CD4-positive, alpha-beta T cell treated with Interleukin-6 for 4 hours (primary cell): ENCODE measurements at regions not wholly inside any gene's neighbourhood (a gene's known extent, or its start where the extent isn't known, plus 50 kb on each side); places are given as distances from the start of the nearest gene placed in this dataset.

ENCODE experiments used
- DNase-seq: peaks from one replicate; pipeline ENCODE4 v3.0.0-alpha.2; 2020; ENCODE audit warnings: mixed read lengths

DNA sequence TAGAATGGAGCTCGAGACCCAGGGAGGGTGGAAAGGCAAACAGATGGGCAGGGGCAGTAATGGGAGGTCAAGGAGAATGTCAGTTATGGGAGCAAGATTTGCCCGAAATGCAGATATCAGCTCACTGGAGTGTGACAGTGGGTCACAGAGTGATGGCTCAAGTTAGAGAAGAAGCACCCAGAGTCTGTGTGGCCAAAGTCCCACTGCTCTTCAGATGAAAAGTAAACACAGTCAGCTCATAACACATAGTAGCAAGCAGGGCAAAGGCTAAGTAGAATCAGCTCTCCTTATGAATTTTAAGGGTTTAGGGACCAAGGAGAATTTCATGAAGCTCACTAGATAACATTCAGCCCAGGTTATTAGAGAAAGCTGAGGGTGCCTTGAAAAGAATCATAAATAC, 264.9 kb upstream of the MON1B start:
- DNase-seq = no peak

DNA sequence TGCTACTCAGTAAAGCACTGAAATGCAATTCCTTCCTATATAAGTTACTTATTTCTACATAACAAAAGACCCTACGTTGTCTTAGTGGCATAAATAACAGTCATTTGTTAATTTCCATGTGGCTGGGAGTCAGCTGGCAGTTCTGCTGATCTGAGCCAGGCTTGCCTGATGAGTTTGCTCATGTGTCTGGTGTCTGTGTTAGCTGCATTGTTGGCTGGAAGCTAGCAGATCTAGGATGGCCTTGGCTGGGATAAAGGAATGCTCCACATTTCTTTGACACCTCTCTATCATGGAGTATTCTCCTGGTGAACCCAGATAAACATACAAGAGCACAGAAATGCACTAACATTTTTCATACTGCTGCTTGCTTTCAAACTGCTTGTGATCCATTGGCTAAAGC, 264.4 kb upstream of the MON1B start:
- DNase-seq = no peak

DNA sequence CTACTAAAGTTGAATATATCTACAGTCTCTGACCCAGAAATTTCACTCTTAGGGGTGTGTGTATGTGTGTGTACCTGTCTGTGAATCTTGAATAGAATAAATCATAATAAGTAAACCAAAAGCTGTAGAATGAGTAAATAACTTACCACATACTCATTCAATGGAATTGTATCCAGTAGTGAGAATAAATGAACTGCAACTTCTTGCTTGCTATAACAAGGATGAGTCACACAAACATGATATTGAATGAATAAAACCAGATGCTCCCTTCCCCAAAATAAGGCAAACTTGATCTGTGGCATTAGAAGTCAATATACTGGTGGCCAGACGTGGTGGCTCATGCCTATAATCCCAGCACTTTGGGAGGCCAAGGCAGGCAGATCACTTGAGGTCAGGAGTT, 259.8 kb upstream of the MON1B start:
- DNase-seq = no peak

DNA sequence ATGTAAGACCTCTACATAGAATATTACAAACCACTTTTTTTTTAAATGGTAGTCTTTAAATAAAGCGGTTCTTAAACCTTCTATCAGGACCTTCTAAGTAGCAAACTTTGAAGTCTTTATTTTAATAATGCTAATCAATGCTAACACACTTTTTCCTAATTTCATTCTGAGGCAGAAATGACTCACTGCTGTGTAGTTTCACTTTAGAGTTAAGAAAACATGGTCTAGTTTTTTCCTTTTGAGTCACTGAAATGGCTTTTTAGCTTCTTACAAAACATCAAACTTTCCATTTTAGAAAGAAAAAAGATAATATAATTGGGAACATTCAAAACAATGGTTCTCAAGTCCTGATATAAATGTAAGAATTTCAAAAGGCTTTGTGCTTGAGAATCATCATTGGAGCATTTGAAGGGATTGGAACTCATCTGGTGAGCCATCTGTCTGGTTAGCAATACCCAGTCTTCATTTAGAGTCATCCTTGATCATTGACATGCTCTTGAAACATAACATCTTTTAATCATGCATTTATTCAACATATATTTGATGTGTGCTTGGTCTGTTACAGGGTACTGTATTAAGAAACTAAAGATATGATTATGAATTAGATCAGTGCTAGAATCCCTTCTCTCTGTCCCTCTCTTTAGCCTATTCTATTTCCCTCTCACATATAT, 258.3 kb upstream of the MON1B start:
- DNase-seq = no peak

DNA sequence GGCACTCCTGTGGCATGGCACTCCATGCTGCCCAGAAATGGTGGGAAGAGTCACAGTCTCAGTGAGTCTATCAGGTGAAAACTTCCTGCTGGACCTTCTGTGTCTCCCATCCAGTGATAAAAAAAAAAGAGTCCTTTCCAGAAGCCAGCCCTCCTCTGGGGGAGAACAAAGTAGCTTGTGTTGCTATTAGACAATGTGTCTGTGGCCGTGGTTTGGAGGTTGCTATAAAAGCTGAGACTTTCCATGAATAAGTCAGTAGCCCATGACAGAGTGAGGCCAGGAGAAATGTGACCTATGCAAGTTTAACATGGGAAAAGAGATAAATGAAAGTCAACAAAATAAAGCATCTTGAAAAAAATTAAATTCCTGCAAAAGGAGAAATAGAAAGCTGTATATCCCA, 250.7 kb upstream of the MON1B start:
- DNase-seq = no peak

DNA sequence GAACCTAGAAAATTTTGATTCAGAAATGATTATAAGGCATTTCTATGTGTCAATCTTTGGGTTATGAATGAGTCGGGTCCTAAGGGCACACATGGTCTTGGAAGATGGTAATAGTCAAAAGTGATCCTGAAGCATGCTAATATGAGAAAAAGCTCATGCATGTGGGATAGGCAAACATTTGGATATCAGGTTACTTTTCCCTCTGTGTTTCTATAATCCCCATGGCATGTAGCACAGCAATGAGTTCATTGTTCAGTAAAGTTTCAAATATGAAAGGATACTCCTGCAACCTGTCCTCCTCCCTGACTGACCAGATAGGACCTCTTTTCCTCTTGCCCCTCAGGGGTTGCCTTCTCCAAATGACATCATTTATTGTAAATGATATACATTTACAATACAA, 249.9 kb upstream of the MON1B start:
- DNase-seq = no peak

DNA sequence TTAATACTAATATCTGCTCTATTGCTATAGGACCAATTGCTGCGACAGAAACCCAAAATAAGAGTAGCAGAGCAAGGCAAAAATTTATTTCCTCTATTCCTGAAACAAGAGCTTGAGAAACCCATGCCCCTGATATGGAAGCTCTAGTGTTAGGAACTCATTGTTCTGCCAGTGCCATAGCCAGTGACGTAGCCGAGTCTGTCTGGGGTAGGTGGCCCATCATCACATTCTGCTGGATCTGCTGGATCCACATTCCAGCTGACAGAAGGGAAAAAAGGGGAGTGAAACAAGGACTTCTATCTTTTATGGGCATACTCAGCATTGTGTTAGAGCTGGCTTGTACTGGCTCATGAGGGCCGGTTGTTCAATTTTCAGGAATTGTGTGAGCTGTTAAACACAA, 248.9 kb upstream of the MON1B start:
- no peak for DNase-seq

DNA sequence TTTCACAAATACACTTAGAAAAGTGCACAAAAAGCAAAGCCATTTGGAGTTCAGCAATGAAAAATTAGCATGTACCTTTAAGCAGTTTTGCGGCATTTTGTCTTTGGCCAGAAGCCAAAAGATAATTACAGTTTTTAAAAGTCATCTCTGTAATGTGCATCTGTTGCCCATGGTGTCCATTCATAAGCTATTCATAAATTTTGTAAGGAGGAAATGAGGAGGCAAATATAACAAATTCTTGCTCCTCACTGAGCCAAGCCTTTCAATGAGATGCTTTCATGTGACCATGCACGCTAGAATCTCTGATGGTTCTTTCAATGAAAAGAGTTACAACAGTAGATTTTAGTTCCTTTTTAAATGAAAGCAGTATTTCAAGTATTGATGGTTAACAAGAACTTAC, 247.1 kb upstream of the MON1B start:
- no peak for DNase-seq

DNA sequence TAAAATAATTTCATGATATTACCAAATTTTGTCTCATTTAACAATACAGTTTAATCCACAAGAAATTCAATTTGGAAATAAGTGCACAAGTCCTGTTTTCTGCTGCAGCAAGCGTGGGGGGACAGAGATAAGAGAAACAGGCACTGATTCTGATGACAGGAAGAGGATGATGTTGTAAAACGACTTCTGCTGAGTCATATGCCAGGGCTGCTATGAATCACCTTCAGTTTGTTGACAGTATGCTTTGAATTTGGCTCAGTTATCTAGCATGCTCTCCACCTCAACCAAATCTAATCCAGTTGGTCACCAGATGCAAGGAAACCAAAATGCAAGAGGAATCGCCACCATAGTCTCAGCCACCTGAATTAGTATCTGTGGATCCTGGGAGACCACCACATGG, 244.1 kb upstream of the MON1B start:
- no peak for DNase-seq

DNA sequence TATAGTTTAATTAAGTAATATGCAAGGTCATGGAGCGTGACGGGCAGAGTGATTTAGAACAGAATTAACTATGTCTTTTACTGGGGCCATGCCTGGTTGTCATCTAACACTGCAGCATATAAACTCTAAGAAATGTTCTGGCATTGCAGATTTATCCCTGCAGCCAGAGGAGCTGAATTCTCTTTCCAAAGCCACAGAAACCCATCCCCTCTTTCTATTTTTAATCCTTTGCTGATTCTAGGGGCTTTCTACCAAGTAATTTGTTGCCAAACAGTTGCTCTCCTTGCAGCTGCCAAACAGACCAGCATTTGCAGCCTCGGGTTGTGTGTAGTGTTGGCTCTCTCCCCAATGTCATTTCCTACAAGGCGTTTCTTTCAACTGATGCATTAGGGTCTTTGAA, 243.2 kb upstream of the MON1B start:
- DNase-seq = no peak

DNA sequence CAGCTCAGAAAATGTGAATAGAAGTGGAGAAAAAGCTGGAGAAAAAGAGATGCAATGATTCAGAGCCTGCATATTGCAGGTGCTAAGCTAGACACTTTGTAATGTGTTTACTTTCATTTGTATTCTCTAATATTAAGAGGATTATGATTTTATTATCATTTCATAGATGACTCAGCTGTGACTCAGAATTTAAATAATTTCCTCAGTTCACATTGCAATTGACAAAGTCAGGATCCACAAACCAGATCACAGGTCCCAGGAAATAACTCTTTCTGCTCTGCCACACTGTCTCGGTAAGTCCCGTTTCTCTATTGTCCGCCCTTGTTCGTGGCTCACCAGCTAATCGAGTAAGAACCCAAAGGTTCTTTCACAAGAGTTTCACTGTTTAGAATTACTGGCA, 235.4 kb upstream of the MON1B start:
- no peak for DNase-seq

DNA sequence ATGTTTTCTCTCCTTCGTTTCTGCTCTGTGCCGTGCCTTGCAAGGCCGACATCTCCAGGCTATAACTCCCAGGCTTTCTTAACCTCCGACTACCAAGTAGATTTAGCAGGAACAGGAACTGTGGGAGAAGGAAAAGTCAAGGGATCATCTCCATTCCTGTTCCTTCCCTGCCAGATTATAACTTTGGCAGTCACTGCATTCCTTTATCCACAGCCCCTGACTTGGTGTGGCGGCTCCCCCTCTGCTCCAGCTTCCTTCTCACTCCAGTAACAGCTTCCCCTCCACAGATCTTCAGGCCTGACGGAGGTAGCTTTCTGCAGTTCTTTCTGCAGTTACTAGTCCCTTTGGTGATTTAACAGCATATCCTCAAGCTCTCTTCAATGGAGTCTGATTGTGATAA, 234.6 kb upstream of the MON1B start:
- no peak for DNase-seq

DNA sequence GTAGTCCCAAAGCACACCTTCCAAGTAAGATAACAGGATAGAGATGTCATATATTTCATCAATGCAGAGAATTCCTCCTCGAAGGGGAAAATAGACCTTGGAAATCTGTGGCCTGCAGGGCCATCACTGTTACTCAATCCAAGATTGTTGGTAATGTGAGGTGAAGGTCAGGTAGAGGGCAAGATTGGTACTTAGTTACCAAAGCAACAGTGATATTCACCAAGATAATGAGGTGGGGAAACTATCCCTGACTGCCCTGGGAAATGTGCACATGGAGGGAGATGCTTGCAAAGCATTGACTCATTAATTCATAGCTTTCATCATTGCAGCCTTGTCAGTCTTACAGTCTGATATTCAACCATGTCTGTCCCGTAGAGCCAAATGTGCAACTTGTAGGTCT, 234.1 kb upstream of the MON1B start:
- DNase-seq = no peak

DNA sequence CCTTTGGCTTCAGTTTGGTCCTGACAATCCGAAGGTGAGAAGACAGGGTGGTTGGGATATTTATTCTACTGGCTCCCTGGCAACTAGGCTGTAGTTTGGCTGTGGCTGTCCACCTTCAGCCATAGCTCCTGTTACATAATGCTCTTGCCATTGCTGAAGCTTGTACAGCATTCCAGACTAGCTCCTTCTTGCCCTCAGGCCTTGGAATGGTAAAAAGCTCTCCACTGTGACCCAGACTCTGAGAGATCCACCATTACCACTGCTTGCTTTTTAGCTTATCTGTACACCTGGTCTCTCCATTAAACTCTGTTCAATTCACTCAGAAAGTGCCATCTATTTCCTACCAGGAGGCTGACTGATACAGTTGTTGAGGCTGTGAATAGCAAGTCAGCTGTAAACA, 231.8 kb upstream of the MON1B start:
- no peak for DNase-seq

DNA sequence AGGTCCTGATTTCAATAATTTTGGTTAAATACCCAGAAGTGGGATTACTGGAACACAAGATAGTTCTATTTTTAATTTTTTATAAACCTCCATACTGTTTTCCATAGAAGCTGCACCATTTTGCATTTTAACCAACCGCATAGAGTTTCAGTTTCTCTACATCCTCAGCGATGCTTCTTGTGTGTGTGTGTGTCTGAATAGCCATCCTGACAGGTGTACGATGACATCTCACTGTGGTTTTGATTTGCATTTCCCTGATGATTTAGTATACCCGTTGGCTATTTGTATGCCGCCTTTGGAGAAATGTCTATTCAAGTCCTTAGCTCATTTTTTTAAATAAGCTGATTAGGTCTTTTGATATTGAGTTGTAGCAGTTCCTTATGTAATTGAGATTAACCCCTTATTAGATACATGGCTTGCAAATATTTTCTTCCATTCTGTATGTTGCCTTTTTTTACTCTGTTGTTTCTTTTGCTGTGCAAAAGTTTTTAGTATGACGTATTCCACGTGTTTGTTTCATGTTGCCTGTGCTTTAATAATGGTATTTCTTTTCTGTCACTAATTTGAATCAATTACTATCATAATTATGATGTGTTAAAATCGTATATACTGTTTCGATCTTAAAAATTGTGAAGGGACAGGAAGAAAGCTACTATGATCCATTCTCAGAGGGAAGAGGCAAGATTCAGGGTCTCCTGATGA, 227.2 kb upstream of the MON1B start:
- DNase-seq = no peak

DNA sequence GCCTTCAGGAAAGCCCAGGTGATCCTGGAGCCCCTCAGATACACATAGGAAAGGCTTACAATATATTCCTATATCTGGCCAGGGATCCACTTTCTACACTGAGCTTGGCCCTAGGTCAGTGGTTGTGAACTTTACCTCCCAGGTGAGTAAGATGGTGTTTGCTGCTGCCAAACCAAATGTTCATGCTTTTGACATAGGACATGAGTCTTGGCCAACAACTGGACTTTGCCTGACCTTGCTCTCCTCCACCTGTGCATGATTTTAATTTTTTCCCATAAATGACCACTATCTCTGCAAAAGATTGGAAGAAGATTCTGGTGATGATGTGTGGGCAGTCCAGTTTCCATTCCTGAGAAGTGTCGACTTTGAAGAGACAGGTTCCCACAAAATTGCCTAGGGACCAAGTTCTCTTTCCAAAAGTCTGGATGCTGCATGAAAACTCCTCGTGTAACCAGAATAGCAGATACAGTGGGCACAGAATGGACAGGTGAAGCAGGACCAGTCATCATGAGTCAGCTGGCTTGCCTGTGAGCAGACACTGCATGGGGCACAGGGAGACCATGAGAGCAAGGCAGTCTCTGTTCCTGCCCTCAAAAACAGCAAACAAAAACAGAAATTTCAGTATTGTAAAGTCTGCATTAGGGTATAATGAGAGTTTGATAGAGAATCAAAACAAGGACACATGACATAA, 226.4 kb upstream of the MON1B start:
- DNase-seq = no peak

DNA sequence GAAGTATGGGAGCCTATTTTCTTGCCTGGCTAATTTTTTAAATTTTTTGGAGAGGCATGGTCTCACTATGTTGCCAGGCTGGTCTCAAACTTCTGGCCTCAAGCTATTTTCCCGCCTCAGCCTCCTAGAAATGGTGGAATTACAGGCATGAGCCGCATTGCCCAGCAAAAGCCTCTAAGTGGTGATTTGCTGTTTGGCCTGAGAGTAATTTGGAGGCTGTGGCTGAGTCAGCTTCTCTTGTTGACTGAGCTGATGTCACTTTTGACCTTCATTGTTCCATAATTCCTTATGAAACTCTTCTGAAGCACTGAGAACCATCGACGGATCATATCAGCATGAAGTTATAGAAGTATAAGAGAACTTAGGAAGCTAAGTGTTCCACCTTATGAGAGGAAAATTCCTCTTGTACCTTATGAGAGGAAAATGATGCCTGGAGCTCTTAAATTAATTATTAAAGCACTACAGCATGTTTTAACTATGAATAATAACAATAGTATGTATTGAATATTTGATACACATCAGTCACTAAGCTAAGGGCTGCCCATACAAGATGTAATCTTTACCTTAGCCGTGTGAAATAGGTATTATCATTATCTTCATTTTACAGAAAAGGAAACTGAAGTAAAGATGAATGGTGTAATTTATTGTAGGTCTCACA, 220.8 kb upstream of the MON1B start:
- no peak for DNase-seq

DNA sequence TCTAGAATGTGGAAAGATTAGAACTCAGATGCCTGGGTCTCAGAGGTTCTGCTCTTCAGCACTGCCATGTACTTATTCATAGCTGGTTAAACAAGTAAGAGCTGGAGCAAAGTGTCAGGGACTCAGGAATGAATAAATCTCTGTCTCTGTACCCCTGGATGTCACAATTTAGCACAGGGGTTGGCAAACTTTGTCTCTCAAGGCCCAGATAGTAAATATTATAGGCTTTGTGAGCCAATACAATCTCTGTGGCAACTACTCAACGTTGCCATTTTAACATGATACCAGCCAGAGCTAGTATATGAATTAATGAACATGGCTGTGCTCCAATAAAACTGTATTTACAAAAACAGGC, 220.3 kb upstream of the MON1B start:
- no peak for DNase-seq

DNA sequence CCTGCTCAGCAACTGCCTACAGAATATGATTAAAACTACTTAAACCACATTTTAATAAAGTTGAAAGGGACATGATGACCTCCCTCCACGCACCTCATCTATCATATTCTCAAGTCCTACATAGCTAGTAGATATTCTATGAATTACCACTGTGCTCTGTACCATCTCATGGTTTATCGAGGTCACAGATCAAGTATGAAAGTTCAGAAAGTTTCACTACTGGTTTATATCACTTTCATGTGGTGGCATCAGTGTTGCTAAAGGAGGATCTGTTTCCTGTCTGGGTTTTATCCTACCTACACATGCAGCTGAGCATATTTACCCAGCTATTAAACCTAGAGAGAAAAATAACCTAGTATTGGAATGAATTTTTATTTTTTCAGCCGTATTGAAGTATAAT, 214.9 kb upstream of the MON1B start:
- no peak for DNase-seq

DNA sequence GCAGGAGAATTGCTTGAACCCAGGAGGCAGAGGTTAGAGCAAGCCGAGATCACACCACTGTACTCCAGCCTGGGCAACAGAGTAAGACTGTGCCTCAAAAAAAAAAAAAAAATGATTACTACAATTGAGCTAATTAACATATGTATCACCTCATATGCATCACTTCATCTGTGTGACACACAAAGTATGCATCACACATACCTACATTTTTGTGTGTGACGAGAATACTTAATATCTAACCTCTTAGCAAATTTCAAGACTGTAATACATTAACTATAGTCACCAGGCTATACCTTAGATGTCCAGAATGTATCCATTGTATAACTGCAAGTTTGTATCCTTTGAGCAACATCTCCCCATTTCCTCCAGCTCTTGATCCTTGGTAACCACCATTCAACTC, 214.2 kb upstream of the MON1B start:
- no peak for DNase-seq

DNA sequence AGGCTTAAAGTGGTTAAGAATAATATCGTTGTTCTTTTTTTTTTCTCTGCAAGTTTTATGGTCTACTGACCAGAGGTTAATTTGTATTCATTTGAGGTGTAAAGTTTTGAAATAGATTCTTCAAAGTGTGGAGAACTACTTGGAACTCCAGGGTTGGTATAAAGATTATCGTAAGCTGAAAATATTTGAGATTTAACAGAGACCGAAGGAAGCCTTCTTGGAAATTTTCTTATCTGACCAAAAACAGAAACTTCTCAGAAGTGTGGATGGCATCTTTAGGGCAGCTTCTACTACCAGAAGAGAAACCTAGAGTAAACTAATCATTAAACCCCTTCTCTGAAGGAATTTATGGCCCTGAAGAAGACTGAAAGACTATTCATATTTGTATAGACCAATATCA, 206.8 kb upstream of the MON1B start:
- no peak for DNase-seq

DNA sequence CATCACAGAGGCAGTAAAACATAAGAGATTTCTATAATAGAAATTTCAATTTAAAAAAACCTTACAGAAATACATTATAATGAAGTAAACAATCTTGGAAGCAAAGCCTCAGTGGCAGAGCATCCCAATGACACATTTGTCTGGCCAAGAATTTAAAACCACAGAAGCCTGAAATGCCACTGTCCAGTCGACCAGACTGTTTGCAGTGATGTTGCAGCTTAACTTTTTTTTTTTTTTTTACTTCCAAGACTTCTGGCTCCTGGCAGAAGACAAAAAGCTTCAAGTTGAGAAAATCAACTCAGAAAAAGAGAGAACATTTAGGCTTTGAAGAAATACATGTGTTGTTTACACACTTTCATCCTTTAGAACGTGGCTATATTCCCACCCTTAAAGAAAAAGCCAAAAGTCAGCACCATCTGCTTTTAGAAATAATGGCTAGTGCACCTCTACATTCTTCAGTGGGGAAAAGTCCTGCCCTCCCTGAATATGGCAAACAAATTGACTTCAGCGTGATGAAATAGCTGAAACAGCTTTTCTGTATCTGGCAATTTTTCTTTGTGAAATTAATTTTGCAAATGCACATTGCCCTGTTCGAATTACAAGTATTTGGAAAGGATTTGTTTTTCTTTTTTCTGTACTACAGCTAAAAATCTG, 205.5 kb upstream of the MON1B start:
- DNase-seq = no peak

DNA sequence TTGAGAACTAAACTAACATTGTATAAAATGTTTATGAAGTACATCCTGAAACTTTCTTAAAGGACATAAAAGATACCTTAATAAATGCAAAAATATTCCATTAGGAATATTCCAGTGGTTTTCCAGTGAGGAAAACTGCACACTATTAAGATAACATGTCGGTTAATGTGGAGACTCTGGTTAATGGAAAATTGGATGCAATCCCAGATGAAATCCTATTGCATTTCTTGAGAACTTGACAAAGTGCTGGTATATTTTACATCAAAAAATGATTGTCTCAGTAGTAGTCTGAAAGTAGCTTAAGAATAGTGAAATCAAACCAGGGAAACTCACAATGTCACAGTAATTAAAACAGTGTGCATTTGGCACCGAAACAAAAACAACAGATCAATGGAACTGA, 202.5 kb upstream of the MON1B start:
- DNase-seq = no peak

DNA sequence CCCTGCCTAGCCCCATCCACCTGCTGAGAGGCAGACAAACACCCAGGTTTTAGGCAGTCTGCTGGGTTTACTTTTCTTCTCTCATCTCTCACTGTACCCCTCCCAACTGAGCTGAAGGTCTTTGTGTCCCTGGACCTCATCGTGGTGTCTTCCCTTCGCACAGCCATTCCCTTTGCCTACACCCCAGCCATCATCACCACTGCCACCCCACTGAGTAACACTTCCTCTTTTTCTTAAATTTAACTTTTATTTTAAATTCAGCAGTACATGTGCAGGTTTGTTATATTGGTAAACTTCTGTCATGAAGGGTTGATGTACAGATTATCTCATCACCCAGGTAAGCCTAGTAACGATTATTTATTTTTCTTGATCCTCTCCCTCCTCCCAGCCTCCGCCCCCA, 188.3 kb upstream of the MON1B start:
- no peak for DNase-seq
